HL-60 (cell line): ENCODE measurements at regions not wholly inside any gene's neighbourhood (a gene's known extent, or its start where the extent isn't known, plus 50 kb on each side); places are given as distances from the start of the nearest gene placed in this dataset.

Experiments used
- CTCF ChIP-seq: IDR thresholded peaks from one replicate; pipeline ENCODE4 v1.5.1; 2011; ENCODE audit warnings: low read length, control low read depth, inconsistent platforms; ENCODE audit not compliant: insufficient read depth
- POLR2AphosphoS5 ChIP-seq: IDR thresholded peaks from 2 replicates; pipeline ENCODE4 v1.6.1; 2012; ENCODE audit warnings: low read depth

DNA sequence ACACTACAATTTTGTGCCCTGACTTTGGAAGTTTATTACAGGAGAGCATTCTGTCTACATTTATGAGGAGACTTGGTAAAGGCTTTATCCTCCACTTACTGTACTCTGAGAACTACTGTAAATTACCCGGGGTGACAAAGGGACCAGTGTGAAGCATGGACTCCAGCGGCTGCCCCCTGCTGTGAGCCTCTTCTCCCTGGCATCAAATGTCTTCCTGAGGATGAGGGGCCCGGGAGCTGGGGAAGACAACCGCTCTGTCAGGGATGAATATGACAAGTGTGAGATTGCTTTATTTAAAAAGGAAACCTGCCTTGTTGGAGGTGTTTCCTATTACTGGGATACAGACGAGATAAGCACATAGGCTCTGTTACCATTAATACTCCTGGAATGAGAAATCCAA lies 714.8 kb downstream of the CCSER2 start:
- TF ChIP-seq CTCF, result no peak
- no peak for TF ChIP-seq POLR2AphosphoS5
